ENCODE measurements at regions not wholly inside any gene's neighbourhood (a gene's known extent, or its start where the extent isn't known, plus 50 kb on each side); places are given as distances from the start of the nearest gene placed in this dataset.

GRCh38 chr5:120954255-120954654, 490.2 kb downstream of the PRR16 start:
- Histone ChIP-seq H3K4me1 (ENCODE audit: insufficient read depth, poor library complexity, severe bottlenecking) (no peaks in the 10 kb centered on the region), H3K4me3 (ENCODE audit: severe bottlenecking) (no peak overlapping the region), H3K9me3 (ENCODE audit: severe bottlenecking) (no peaks in the 10 kb centered on the region), H3K36me3 (ENCODE audit: low read depth) (no peaks in the 10 kb centered on the region), H3K27ac (ENCODE audit: poor library complexity, severe bottlenecking) (no peak overlapping the region), H3K27me3 (ENCODE audit: insufficient read depth, poor library complexity, severe bottlenecking) (peaks cover 8% of the 10 kb centered on the region)
- ATAC-seq (ENCODE audit: low read depth), result no peak
- no peak for TF ChIP-seq CTCF (IDR thresholded peaks at IDR 0.05; ENCODE audit: poor library complexity, severe bottlenecking)
- DNase-seq (ENCODE audit: low spot score), result no peak

- Histone ChIP-seq H3K4me1 (ENCODE audit: insufficient read depth, poor library complexity, severe bottlenecking) (no peaks in the 10 kb centered on the region), H3K27ac (ENCODE audit: poor library complexity, severe bottlenecking) (no peak overlapping the region), H3K27me3 (ENCODE audit: insufficient read depth, poor library complexity, severe bottlenecking) (peaks cover 8% of the 10 kb centered on the region), H3K36me3 (ENCODE audit: low read depth) (no peaks in the 10 kb centered on the region), H3K4me3 (ENCODE audit: severe bottlenecking) (no peak overlapping the region), H3K9me3 (ENCODE audit: severe bottlenecking) (no peaks in the 10 kb centered on the region)
- DNase-seq (ENCODE audit: low spot score) (no peak), ATAC-seq (ENCODE audit: low read depth) (no peak)
- no peak for TF ChIP-seq CTCF (IDR thresholded peaks at IDR 0.05; ENCODE audit: poor library complexity, severe bottlenecking)
Measured at GRCh38 chr5:120955795-120956194, 491.7 kb downstream of the PRR16 start.

GRCh38 chr5:120958877-120959485, 494.9 kb downstream of the PRR16 start:
- H3K4me1 ChIP-seq (ENCODE audit: insufficient read depth, poor library complexity, severe bottlenecking), result no peaks in the 10 kb centered on the region
- H3K4me3 ChIP-seq (ENCODE audit: severe bottlenecking), result no peak overlapping the region
- DNase-seq (ENCODE audit: low spot score) (no peak), ATAC-seq (ENCODE audit: low read depth) (no peak)
- no peaks in the 10 kb centered on the region for H3K9me3 ChIP-seq (ENCODE audit: severe bottlenecking)
- H3K36me3 ChIP-seq (ENCODE audit: low read depth), result no peaks in the 10 kb centered on the region
- H3K27me3 ChIP-seq (ENCODE audit: insufficient read depth, poor library complexity, severe bottlenecking), result peaks cover 8% of the 10 kb centered on the region
- TF ChIP-seq CTCF (IDR thresholded peaks at IDR 0.05; ENCODE audit: poor library complexity, severe bottlenecking), result no peak
- no peak overlapping the region for H3K27ac ChIP-seq (ENCODE audit: poor library complexity, severe bottlenecking)

- Histone ChIP-seq H3K27ac (ENCODE audit: poor library complexity, severe bottlenecking) (no peak overlapping the region), H3K36me3 (ENCODE audit: low read depth) (no peaks in the 10 kb centered on the region), H3K27me3 (ENCODE audit: insufficient read depth, poor library complexity, severe bottlenecking) (peaks cover 8% of the 10 kb centered on the region), H3K9me3 (ENCODE audit: severe bottlenecking) (no peaks in the 10 kb centered on the region), H3K4me3 (ENCODE audit: severe bottlenecking) (no peak overlapping the region), H3K4me1 (ENCODE audit: insufficient read depth, poor library complexity, severe bottlenecking) (no peaks in the 10 kb centered on the region)
- DNase-seq (ENCODE audit: low spot score), result no peak
- ATAC-seq (ENCODE audit: low read depth), result peak; percentile 27; the same call in 1 of the 3 replicates
- no peak for TF ChIP-seq CTCF (IDR thresholded peaks at IDR 0.05; ENCODE audit: poor library complexity, severe bottlenecking)
Measured at GRCh38 chr5:120960510-120960909, 496.4 kb downstream of the PRR16 start.

GRCh38 chr5:120967366-120967765, 503.3 kb downstream of the PRR16 start:
- no peak for DNase-seq (ENCODE audit: low spot score)
- Histone ChIP-seq H3K4me3 (ENCODE audit: severe bottlenecking) (no peak overlapping the region), H3K36me3 (ENCODE audit: low read depth) (no peaks in the 10 kb centered on the region), H3K27ac (ENCODE audit: poor library complexity, severe bottlenecking) (no peak overlapping the region), H3K4me1 (ENCODE audit: insufficient read depth, poor library complexity, severe bottlenecking) (no peaks in the 10 kb centered on the region), H3K27me3 (ENCODE audit: insufficient read depth, poor library complexity, severe bottlenecking) (no peaks in the 10 kb centered on the region), H3K9me3 (ENCODE audit: severe bottlenecking) (no peaks in the 10 kb centered on the region)
- TF ChIP-seq CTCF (IDR thresholded peaks at IDR 0.05; ENCODE audit: poor library complexity, severe bottlenecking), result no peak
- no peak for ATAC-seq (ENCODE audit: low read depth)

All from RWPE2 (cell line).